ENCODE measurements at regions not wholly inside any gene's neighbourhood (a gene's known extent, or its start where the extent isn't known, plus 50 kb on each side); places are given as distances from the start of the nearest gene placed in this dataset.

DNA sequence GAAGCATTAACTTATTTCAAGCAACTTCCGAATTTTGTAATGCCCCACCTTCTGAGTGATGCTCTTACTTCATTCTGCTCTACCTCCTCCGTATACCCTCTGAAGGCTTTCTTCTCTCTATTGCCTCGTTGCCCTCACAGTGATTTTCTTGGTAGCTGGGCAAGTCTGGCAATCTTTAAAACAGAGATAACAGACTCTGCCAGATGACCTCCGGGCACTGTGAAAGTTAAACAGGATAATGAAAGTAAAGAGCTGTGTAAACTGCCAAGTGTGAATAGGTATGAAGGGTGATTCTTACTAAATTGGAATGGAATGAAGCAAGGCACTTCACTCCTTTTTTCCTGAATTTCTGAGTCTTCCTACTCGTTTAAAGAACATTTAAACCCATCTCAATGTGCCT, 207.3 kb upstream of the GYPC start:
- TF ChIP-seq, protein P1, sequence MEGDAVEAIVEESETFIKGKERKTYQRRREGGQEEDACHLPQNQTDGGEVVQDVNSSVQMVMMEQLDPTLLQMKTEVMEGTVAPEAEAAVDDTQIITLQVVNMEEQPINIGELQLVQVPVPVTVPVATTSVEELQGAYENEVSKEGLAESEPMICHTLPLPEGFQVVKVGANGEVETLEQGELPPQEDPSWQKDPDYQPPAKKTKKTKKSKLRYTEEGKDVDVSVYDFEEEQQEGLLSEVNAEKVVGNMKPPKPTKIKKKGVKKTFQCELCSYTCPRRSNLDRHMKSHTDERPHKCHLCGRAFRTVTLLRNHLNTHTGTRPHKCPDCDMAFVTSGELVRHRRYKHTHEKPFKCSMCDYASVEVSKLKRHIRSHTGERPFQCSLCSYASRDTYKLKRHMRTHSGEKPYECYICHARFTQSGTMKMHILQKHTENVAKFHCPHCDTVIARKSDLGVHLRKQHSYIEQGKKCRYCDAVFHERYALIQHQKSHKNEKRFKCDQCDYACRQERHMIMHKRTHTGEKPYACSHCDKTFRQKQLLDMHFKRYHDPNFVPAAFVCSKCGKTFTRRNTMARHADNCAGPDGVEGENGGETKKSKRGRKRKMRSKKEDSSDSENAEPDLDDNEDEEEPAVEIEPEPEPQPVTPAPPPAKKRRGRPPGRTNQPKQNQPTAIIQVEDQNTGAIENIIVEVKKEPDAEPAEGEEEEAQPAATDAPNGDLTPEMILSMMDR (IDR thresholded peaks at IDR 0.05 in 8 of 11, conservative IDR thresholded peaks at IDR 0.05 in 3 of 11) = no peak
- TF ChIP-seq POLR2A (IDR thresholded peaks at IDR 0.05) (no peak), POLR2AphosphoS5 (IDR thresholded peaks at IDR 0.05) (no peak)

All from spleen (tissue), 7 donors.